ENCODE measurements at regions not wholly inside any gene's neighbourhood (a gene's known extent, or its start where the extent isn't known, plus 50 kb on each side); places are given as distances from the start of the nearest gene placed in this dataset.

GRCh38 chr3:157810924-157811718, 295.1 kb downstream of the SHOX2 start:
- Histone ChIP-seq H3K4me3 (no peak overlapping the region), H3K36me3 (no peaks in the 10 kb centered on the region), H3K27me3 (no peaks in the 10 kb centered on the region), H3K4me1 (no peaks in the 10 kb centered on the region), H3K27ac (no peak overlapping the region), H3K9me3 (no peaks in the 10 kb centered on the region)
- no peak for DNase-seq
- TF ChIP-seq POLR2A (IDR thresholded peaks at IDR 0.05) (no peak), EP300 (IDR thresholded peaks at IDR 0.05) (no peak)
- TF ChIP-seq, protein P1, sequence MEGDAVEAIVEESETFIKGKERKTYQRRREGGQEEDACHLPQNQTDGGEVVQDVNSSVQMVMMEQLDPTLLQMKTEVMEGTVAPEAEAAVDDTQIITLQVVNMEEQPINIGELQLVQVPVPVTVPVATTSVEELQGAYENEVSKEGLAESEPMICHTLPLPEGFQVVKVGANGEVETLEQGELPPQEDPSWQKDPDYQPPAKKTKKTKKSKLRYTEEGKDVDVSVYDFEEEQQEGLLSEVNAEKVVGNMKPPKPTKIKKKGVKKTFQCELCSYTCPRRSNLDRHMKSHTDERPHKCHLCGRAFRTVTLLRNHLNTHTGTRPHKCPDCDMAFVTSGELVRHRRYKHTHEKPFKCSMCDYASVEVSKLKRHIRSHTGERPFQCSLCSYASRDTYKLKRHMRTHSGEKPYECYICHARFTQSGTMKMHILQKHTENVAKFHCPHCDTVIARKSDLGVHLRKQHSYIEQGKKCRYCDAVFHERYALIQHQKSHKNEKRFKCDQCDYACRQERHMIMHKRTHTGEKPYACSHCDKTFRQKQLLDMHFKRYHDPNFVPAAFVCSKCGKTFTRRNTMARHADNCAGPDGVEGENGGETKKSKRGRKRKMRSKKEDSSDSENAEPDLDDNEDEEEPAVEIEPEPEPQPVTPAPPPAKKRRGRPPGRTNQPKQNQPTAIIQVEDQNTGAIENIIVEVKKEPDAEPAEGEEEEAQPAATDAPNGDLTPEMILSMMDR (IDR thresholded peaks at IDR 0.05), result no peak
- 83 to 89% methylated on average over 3 of the region's 3 CpGs for WGBS, 2 donors
- intact Hi-C loops (cut with DNase I), result no loop called here

GRCh38 chr3:157807280-157807679, 298.9 kb downstream of the SHOX2 start:
- Histone ChIP-seq H3K4me1 (no peaks in the 10 kb centered on the region), H3K9me3 (no peaks in the 10 kb centered on the region), H3K4me3 (no peak overlapping the region), H3K36me3 (no peaks in the 10 kb centered on the region), H3K27me3 (no peaks in the 10 kb centered on the region), H3K27ac (no peak overlapping the region)
- DNase-seq, result no peak
- intact Hi-C loops (cut with DNase I), result no loop called here
- no peak for TF ChIP-seq POLR2A (IDR thresholded peaks at IDR 0.05)
- no peak for TF ChIP-seq EP300 (IDR thresholded peaks at IDR 0.05)
- no peak for TF ChIP-seq POLR2AphosphoS5 (IDR thresholded peaks at IDR 0.05)
- TF ChIP-seq, protein P1 (IDR thresholded peaks at IDR 0.05), result no peak
- WGBS, 2 donors, result 65 to 74% methylated on average over 3 of the region's 3 CpGs

- Histone ChIP-seq H3K27ac (no peak overlapping the region), H3K36me3 (no peaks in the 10 kb centered on the region), H3K9me3 (peaks cover 0 to 2% (median 0%) of the 10 kb centered on the region in 4 donors), H3K4me3 (no peak overlapping the region), H3K4me1 (no peaks in the 10 kb centered on the region), H3K27me3 (no peaks in the 10 kb centered on the region)
- intact Hi-C loops (cut with DNase I), result no loop called here
- TF ChIP-seq EP300 (IDR thresholded peaks at IDR 0.05), result no peak
- no peak for TF ChIP-seq POLR2AphosphoS5 (IDR thresholded peaks at IDR 0.05)
- TF ChIP-seq POLR2A (IDR thresholded peaks at IDR 0.05), result no peak
- TF ChIP-seq, protein P1 (IDR thresholded peaks at IDR 0.05), result no peak
- DNase-seq, result no peak
- WGBS, 2 donors, result 50 to 79% methylated on average over 2 of the region's 2 CpGs
Measured at GRCh38 chr3:157805538-157805937, 300.7 kb downstream of the SHOX2 start.

DNA sequence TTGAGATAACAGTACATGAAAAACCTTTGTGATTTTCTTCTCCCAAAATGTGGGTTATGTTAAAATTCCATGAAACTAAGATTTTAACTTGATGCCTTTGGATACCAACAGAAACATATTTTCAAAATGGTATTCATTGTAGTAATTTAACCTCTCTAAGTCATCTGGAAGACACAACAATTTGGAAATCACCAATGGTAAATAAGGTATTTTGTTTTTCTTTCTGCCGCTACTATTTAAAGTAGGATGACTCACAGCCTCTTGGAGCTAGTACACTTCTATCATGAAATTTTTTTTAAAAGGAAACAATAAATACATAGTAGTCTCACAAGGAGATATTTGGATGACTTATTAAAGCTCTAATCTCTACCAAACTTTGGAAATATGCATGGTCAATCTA, 291.6 kb upstream of the VEPH1 start:
- no peaks in the 10 kb centered on the region for H3K27me3 ChIP-seq
- intact Hi-C loops (cut with DNase I), result no loop called here
- H3K4me1 ChIP-seq, result no peaks in the 10 kb centered on the region
- no peak overlapping the region for H3K4me3 ChIP-seq
- WGBS, 2 donors, result 71 to 72% methylated on average over 1 of the region's 1 CpG
- H3K9me3 ChIP-seq, result no peaks in the 10 kb centered on the region
- no peak overlapping the region for H3K27ac ChIP-seq
- DNase-seq, result no peak
- no peaks in the 10 kb centered on the region for H3K36me3 ChIP-seq
- no peak for TF ChIP-seq POLR2A (IDR thresholded peaks at IDR 0.05)
- TF ChIP-seq, protein P1 (IDR thresholded peaks at IDR 0.05), result no peak
- TF ChIP-seq POLR2AphosphoS5 (IDR thresholded peaks at IDR 0.05), result no peak
- TF ChIP-seq EP300 (IDR thresholded peaks at IDR 0.05), result no peak

- Histone ChIP-seq H3K27me3 (no peaks in the 10 kb centered on the region), H3K9me3 (no peaks in the 10 kb centered on the region), H3K4me3 (no peak overlapping the region), H3K4me1 (no peaks in the 10 kb centered on the region), H3K27ac (no peak overlapping the region), H3K36me3 (no peaks in the 10 kb centered on the region)
- intact Hi-C loops (cut with DNase I), result no loop called here
- WGBS, 2 donors, result 84 to 92% methylated on average over 9 of the region's 9 CpGs
- no peak for TF ChIP-seq POLR2AphosphoS5 (IDR thresholded peaks at IDR 0.05)
- no peak for TF ChIP-seq EP300 (IDR thresholded peaks at IDR 0.05)
- TF ChIP-seq, protein P1 (IDR thresholded peaks at IDR 0.05), result no peak
- TF ChIP-seq POLR2A (IDR thresholded peaks at IDR 0.05), result no peak
- no peak for DNase-seq
Measured at GRCh38 chr3:157793745-157794144, 290.5 kb upstream of the VEPH1 start.

Measured in sigmoid colon (tissue), 6 donors.